GM18505 (cell line): ENCODE measurements at regions not wholly inside any gene's neighbourhood (a gene's known extent, or its start where the extent isn't known, plus 50 kb on each side); places are given as distances from the start of the nearest gene placed in this dataset.

Source experiments
- ATAC-seq: cut with Tn5 transposase; IDR thresholded peaks from one replicate; pipeline ENCODE4 v1.9.1; 2021; ENCODE audit not compliant: unreplicated experiment
- POLR2A ChIP-seq: IDR thresholded peaks from 4 replicates; pipeline ENCODE4 v1.6.1; 2011; ENCODE audit warnings: borderline replicate concordance; ENCODE audit not compliant: insufficient read depth, insufficient read length; ENCODE audit errors: extremely low read depth

GRCh38 chr1:88188038-88188437 lies 496.0 kb upstream of the PKN2 start:
- no peak for TF ChIP-seq POLR2A
- ATAC-seq: no peak

DNA sequence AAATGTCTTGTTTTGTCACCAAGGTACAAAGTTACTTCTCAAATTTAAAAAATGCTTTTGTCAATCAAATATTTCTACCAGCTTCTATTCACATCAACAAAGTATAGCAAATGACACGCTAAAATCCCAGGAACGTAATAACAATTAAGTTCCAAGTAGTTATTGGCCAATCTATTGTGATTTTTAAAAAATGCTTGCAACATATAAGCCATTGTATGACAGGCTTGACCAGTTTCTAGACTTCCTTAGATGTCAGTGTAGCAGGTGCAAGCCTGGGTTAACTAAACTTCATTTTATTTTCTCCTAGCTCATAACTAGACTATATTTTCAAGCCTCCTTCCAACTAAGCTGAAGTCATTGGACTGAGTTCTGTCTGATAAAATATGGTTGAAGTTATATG lies 494.5 kb upstream of the PKN2 start:
- no peak for TF ChIP-seq POLR2A
- ATAC-seq: no peak

GRCh38 chr1:88191917-88192316 lies 492.2 kb upstream of the PKN2 start:
- ATAC-seq: peak; percentile 97
- TF ChIP-seq POLR2A: no peak

DNA sequence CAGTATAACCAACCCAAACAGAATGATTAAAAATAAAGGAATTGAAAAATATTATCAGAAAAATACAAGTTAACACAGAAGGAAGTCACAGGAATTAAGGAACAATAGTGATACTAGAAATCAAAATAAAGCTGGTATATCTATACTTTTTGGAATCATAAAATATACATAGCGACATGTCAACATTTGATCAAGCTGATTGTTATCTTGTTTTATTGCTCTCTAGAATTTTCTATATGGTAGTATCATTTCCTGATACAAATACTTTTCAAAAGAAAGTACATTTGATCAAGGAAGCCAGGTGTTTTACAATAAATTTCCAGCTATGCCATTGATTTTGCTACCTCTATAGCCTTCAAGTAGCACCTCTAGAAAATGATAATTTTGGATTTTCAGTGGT lies 489.5 kb upstream of the PKN2 start:
- ATAC-seq: no peak
- no peak for TF ChIP-seq POLR2A

DNA sequence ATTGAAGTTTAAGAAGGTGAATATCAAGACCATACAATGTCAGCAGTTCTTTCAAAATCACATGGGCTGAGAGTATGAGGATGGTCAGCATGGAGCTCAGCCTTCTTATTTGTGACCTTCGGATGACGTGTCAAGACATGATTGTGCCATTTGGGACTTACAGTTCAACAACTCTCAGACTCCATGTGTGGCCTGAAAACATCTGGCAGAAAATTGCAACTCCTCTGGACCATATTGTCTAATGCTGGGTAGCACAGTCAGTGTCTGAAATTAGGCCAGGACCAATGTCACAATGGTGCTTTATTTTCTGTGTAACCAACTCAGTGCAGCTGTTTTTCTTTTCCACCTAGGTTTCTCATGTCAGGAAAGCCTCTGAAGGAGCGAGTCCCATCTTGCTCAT lies 483.5 kb upstream of the PKN2 start:
- TF ChIP-seq POLR2A: no peak
- ATAC-seq: no peak

DNA sequence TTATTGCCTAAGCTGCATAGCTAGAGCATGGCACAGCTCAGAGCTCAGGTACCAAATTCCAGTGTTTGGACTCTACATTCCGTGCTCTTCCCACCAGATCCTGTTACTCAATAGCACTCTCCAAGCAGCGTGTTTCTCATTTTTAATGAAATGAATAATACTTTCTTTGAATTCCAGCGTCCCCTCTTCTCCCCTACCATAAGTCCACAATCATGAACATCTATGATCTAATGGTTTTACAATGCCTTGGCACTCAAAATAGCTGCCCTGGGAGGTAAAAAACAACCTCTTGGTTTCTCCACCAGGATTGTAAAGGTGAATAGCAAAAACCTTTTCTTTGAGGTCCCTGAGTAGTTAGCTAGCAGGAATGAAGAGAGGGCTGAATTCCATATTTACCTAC lies 480.0 kb upstream of the PKN2 start:
- no peak for TF ChIP-seq POLR2A
- no peak for ATAC-seq

DNA sequence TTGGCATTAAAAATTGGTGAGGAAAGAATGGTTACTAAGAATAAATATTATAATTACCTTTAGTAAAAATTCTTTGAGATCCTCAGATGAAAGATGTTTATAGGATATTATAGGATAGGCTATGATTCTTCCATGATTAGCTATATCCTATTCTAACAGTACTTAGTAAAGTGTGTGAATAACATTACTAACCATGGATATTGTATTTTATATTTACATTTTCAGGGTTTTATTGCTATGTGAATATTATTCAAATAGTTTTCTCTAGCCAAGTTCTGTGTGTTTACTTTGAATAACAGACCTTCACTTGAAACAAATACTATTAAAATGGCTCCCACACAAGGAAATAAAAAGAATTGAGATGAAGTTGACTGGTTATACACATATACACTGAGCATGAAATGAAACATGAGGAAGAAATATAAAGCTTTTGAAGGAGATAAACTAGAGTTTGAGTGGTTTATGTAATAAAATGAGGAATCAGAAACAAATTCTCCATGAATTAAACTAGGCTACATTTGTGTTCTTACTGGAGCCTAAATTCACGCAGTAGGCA lies 479.4 kb upstream of the PKN2 start:
- ATAC-seq: no peak
- TF ChIP-seq POLR2A: no peak

DNA sequence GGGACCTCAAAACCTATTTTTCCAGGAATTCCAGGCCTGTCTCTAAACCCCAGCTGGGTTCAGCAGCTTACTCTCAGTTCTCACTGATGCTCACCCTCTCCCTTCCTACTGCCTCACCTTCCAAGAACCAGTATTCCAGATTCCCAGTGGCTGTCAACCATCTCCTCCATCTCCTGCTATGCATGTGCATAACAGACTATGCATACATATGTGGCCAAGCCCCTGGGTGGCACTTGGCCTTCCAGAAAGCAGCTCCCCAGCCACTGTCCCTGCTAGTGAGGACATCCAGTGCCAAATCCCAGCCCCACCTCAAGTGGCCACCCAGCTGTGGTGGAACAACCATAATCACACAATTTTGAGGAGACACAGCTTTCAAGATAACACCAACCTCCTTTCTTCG lies 475.7 kb upstream of the PKN2 start:
- TF ChIP-seq POLR2A: no peak
- ATAC-seq: no peak

DNA sequence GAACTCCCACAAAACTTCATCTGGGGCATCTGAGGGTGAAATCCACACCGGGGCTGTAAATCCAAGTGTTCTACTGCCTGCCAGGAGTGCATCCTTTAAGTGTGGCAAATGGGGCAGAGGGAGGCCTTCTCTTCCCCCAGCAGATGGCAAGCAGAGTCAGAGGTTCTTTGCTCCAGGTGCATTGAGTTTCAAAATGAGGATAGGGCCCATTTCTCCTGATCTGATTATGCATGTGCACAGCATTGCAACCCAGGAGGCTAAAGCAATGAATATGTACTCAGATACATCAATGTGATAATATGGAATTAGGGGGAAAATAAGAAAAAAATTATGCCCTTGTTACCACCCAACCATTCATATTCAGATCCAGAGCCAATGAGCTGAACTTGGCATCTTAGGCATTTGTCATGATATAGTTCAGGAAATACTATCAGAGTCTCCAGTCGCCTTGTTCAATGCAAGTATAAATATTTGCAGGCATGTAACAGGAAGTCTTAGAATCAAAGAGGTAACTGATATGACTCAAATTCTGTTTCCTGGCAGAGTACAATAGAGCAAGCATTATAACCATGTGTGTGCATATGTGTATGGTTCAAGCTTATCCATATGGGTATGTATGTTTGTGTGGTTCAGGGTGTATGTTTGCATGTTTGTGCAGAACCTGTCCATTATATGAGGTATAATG lies 473.8 kb upstream of the PKN2 start:
- TF ChIP-seq POLR2A: no peak
- no peak for ATAC-seq

- TF ChIP-seq POLR2A: no peak
- no peak for ATAC-seq
Measured at GRCh38 chr1:88216441-88216840, 467.6 kb upstream of the PKN2 start.

- TF ChIP-seq POLR2A: no peak
- ATAC-seq: no peak
Measured at GRCh38 chr1:88217386-88217785, 466.7 kb upstream of the PKN2 start.

GRCh38 chr1:88219521-88219920 lies 464.6 kb upstream of the PKN2 start:
- ATAC-seq: no peak
- no peak for TF ChIP-seq POLR2A

DNA sequence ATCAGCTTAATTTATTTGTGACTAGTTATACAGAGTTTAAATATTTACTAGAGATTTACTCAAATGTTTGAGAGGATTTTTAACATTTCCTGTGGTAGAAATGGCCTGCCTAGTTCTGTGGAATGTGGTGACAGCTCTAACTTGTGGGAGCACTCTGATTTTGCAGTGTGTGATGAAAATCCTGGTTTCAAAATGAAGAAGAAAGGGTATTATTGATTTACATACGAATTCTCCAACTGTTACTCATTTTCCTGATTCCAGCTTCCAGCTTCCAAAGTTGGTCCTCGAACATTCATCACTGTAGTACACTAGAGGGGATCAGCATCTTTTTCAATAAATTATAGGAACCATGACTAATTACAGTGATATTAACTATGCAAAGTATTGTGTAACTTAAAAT lies 462.7 kb upstream of the PKN2 start:
- no peak for TF ChIP-seq POLR2A
- no peak for ATAC-seq

DNA sequence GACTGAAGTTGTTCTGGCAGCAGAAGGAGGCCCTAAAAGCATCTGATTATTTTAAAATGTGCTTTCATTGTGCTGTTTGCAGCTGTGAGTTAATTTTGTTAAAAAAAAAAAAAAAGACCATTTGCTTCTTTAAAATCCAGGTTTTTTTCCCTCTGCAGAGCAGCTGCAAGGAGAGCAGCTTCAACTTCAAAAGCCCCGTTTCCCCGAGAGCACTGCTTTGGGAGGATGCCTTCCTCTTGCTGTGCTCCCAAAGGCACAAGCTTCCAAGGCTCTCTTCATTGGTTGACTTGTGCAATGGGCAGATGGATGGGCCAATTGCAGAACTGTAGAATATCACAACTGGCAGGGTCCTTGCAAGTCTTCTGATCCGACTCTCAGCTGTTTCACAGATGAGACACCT lies 459.2 kb upstream of the PKN2 start:
- TF ChIP-seq POLR2A: no peak
- no peak for ATAC-seq

- TF ChIP-seq POLR2A: no peak
- no peak for ATAC-seq
Measured at GRCh38 chr1:88228114-88228513, 456.0 kb upstream of the PKN2 start.
